ENCODE measurements at regions not wholly inside any gene's neighbourhood (a gene's known extent, or its start where the extent isn't known, plus 50 kb on each side); places are given as distances from the start of the nearest gene placed in this dataset.
"Not testable (repeated sequence)": the region's sequence is repeated elsewhere in the genome, so short reads cannot be mapped to it uniquely, and the experiment has no call there.

DNA sequence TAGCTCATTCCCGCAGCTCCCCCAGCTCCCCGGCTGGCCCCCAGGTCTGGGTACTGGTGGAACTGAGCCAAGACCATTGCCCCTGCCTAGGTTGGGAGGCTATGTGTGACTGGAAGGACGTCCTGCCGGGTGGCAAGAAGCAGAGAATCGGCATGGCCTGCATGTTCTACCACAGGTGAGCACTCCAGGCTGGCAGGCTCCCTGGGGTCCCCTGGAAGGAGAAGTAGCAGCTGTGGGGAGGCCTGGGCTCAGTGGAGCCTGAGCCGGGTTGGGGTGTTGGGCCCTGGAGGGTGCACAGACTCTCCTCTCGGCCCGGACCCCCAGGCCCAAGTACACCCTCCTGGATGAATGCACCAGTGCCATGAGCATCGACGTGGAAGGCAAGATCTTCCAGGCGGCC is 202.6 kb downstream of the CCT8L2 start:
- not testable (repeated sequence) for TF ChIP-seq TOX (CRISPR knock-in tag; IDR thresholded peaks at IDR 0.05; ENCODE audit: borderline replicate concordance); ARNTL (CRISPR knock-in tag; IDR thresholded peaks at IDR 0.05; ENCODE audit: borderline replicate concordance, low read depth); CSDC2 (CRISPR knock-in tag; IDR thresholded peaks at IDR 0.05); OSR1 (CRISPR knock-in tag; IDR thresholded peaks at IDR 0.05); GLIS3 (CRISPR knock-in tag; IDR thresholded peaks at IDR 0.05); PPARA (CRISPR knock-in tag; IDR thresholded peaks at IDR 0.05; ENCODE audit: borderline replicate concordance); ZNF70 (CRISPR knock-in tag; IDR thresholded peaks at IDR 0.05); ESRRG (CRISPR knock-in tag; IDR thresholded peaks at IDR 0.05)
- TF ChIP-seq, protein P1, sequence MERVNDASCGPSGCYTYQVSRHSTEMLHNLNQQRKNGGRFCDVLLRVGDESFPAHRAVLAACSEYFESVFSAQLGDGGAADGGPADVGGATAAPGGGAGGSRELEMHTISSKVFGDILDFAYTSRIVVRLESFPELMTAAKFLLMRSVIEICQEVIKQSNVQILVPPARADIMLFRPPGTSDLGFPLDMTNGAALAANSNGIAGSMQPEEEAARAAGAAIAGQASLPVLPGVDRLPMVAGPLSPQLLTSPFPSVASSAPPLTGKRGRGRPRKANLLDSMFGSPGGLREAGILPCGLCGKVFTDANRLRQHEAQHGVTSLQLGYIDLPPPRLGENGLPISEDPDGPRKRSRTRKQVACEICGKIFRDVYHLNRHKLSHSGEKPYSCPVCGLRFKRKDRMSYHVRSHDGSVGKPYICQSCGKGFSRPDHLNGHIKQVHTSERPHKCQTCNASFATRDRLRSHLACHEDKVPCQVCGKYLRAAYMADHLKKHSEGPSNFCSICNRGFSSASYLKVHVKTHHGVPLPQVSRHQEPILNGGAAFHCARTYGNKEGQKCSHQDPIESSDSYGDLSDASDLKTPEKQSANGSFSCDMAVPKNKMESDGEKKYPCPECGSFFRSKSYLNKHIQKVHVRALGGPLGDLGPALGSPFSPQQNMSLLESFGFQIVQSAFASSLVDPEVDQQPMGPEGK (CRISPR knock-in tag; IDR thresholded peaks at IDR 0.05; ENCODE audit: borderline replicate concordance), result not testable (repeated sequence)

Measured in SK-N-SH treated with all-trans-retinoic acid at 6 μM for 48 hours (cell line).